ENCODE measurements at regions not wholly inside any gene's neighbourhood (a gene's known extent, or its start where the extent isn't known, plus 50 kb on each side); places are given as distances from the start of the nearest gene placed in this dataset.
"Not testable (repeated sequence)": the region's sequence is repeated elsewhere in the genome, so short reads cannot be mapped to it uniquely, and the experiment has no call there.

DNA sequence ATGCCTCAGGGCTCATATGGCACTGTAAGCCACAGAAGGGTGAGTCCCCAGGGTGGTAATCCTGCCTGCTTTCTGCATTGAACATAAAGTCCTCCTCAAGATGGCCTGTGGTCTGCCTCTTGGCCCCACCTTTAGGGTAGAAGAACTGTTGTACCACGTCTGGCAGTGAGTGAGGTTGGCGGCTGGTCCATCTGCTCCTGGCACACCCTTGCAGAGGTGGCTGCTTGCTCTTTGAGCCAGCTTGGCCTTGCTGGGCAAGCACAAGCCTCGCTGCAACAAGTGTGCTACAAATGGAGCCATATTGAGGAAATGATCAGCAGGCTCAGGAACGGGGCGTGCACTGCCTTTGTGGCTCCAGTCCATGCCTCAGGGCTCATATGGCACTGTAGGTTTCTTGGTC is 1524.0 kb upstream of the USP9Y start:
- H3K79me2 ChIP-seq (ENCODE audit: control insufficient read depth in 1 of 2, insufficient read depth in 2 of 2, low read length in 2 of 2); H4K8ac ChIP-seq (ENCODE audit: extremely low read depth, insufficient read depth, low read length); H4K91ac ChIP-seq (replicated peaks; ENCODE audit: insufficient read length, low read length); CTCF ChIA-PET (ENCODE audit: partially characterized antibody); H3K23ac ChIP-seq (ENCODE audit: insufficient read length); H2BK5ac ChIP-seq (ENCODE audit: low read depth, low read length); H3K4me3 ChIP-seq (ENCODE audit: extremely low read depth in 1 of 4, insufficient read depth in 2 of 4, low read depth in 3 of 4, low read length in 4 of 4); H3K36me3 ChIP-seq (ENCODE audit: control insufficient read depth in 2 of 4, insufficient read depth in 4 of 4, low read length in 3 of 4); H3K27ac ChIP-seq (ENCODE audit: low read depth, low read length); H3K79me1 ChIP-seq (ENCODE audit: low read depth, low read length); H4K5ac ChIP-seq (ENCODE audit: insufficient read length, low read depth, low read length); FAIRE-seq; H3K18ac ChIP-seq (ENCODE audit: extremely low read depth, low read length); H2BK20ac ChIP-seq (ENCODE audit: low read length); H4K20me1 ChIP-seq (replicated peaks in 1 of 2; ENCODE audit: control insufficient read depth in 1 of 2, insufficient read depth in 2 of 2, low read length in 2 of 2); H3K4me2 ChIP-seq (ENCODE audit: insufficient read depth in 1 of 2, low read depth in 2 of 2, low read length in 2 of 2); DNase-seq (ENCODE audit: low read depth in 1 of 2, low spot score in 2 of 2); H3K14ac ChIP-seq (ENCODE audit: insufficient read length); H2AK5ac ChIP-seq (ENCODE audit: low read depth, low read length); H3K23me2 ChIP-seq (ENCODE audit: low read depth, low read length); H2BK120ac ChIP-seq (replicated peaks; ENCODE audit: low read depth, low read length); H3K4me1 ChIP-seq (replicated peaks in 1 of 4; ENCODE audit: control insufficient read depth in 3 of 4, insufficient read depth in 4 of 4, low read length in 3 of 4); H3K9ac ChIP-seq (replicated peaks in 1 of 4; ENCODE audit: extremely low read depth in 1 of 4, low read depth in 3 of 4, low read length in 3 of 4); H3K56ac ChIP-seq (replicated peaks; ENCODE audit: insufficient read length, low read depth, low read length); H2BK15ac ChIP-seq (ENCODE audit: low read length); H2BK12ac ChIP-seq (ENCODE audit: low read depth, low read length); H3K4ac ChIP-seq (replicated peaks; ENCODE audit: insufficient read length, low read depth, low read length); H2AFZ ChIP-seq (ENCODE audit: low read length); H3K27me3 ChIP-seq (replicated peaks in 1 of 4; ENCODE audit: control insufficient read depth in 3 of 4, extremely low read depth in 1 of 4, insufficient read depth in 3 of 4, low read length in 3 of 4): not testable (repeated sequence)
- POLR2A ChIA-PET (ENCODE audit: partially characterized antibody), result interaction anchor here (0.7 kb wide), 1 partner anchor 77 kb away, joined by 3 read pairs; no protein-coding TSS in a partner anchor
- peaks cover 0 to 48% of the 10 kb centered on the region in 2 experiments; a peak in 2 of 4 replicates for H3K9me3 ChIP-seq (ENCODE audit: insufficient read depth in 2 of 2, low read depth in 1 of 2, low read length in 1 of 2)
- WGBS, 2 experiments (ENCODE audit: extremely low coverage in 1 of 2, insufficient coverage in 1 of 2, insufficient read length in 1 of 2, insufficient replicate concordance in 2 of 2, low coverage in 1 of 2, low lambda C conversion rate in 2 of 2, missing lambda C conversion rate in 1 of 2), result 61% methylated on average over 4 of the region's 5 CpGs; no CpG with 5 or more reads in 1 of the 2 experiments

DNA sequence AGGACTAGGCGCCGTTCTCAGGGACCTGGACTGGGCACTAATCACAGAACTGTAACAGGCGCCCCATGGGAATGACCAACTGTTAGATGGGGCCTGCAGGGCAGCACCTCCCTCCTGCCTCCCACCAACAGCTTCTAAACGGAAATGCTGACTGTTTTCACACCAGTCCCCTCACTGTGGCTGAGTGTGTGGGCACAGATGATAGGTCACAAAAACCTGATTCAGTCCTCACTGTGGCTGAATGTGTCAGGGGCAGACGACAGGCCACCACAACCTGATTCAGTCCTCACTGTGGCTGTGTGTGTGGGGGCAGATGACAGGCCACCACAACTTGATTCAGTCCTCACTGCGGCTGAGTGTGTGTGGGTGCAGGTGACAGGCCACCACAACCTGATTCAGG is 1499.9 kb upstream of the USP9Y start:
- H3K9ac ChIP-seq (replicated peaks in 1 of 4; ENCODE audit: extremely low read depth in 1 of 4, low read depth in 3 of 4, low read length in 3 of 4); CTCF ChIA-PET (ENCODE audit: partially characterized antibody); H3K27me3 ChIP-seq (replicated peaks in 1 of 4; ENCODE audit: control insufficient read depth in 3 of 4, extremely low read depth in 1 of 4, insufficient read depth in 3 of 4, low read length in 3 of 4); FAIRE-seq; H2BK15ac ChIP-seq (ENCODE audit: low read length); H2BK12ac ChIP-seq (ENCODE audit: low read depth, low read length); H3K23me2 ChIP-seq (ENCODE audit: low read depth, low read length); H3K23ac ChIP-seq (ENCODE audit: insufficient read length); H3K4ac ChIP-seq (replicated peaks; ENCODE audit: insufficient read length, low read depth, low read length); H2BK120ac ChIP-seq (replicated peaks; ENCODE audit: low read depth, low read length); DNase-seq (ENCODE audit: low read depth in 1 of 2, low spot score in 2 of 2); H2AFZ ChIP-seq (ENCODE audit: low read length); H3K79me2 ChIP-seq (ENCODE audit: control insufficient read depth in 1 of 2, insufficient read depth in 2 of 2, low read length in 2 of 2); H3K14ac ChIP-seq (ENCODE audit: insufficient read length); H3K36me3 ChIP-seq (ENCODE audit: control insufficient read depth in 2 of 4, insufficient read depth in 4 of 4, low read length in 3 of 4); H3K79me1 ChIP-seq (ENCODE audit: low read depth, low read length); H4K5ac ChIP-seq (ENCODE audit: insufficient read length, low read depth, low read length); H3K27ac ChIP-seq (ENCODE audit: low read depth, low read length); H2BK5ac ChIP-seq (ENCODE audit: low read depth, low read length); H3K18ac ChIP-seq (ENCODE audit: extremely low read depth, low read length); H2BK20ac ChIP-seq (ENCODE audit: low read length); H4K20me1 ChIP-seq (replicated peaks in 1 of 2; ENCODE audit: control insufficient read depth in 1 of 2, insufficient read depth in 2 of 2, low read length in 2 of 2); H3K4me2 ChIP-seq (ENCODE audit: insufficient read depth in 1 of 2, low read depth in 2 of 2, low read length in 2 of 2); H4K91ac ChIP-seq (replicated peaks; ENCODE audit: insufficient read length, low read length); H2AK5ac ChIP-seq (ENCODE audit: low read depth, low read length); POLR2A ChIA-PET (ENCODE audit: partially characterized antibody); H3K4me3 ChIP-seq (ENCODE audit: extremely low read depth in 1 of 4, insufficient read depth in 2 of 4, low read depth in 3 of 4, low read length in 4 of 4); H4K8ac ChIP-seq (ENCODE audit: extremely low read depth, insufficient read depth, low read length); H3K56ac ChIP-seq (replicated peaks; ENCODE audit: insufficient read length, low read depth, low read length); H3K4me1 ChIP-seq (replicated peaks in 1 of 4; ENCODE audit: control insufficient read depth in 3 of 4, insufficient read depth in 4 of 4, low read length in 3 of 4): not testable (repeated sequence)
- 58% methylated on average over 5 of the region's 6 CpGs; no CpG with 5 or more reads in 1 of the 2 experiments for WGBS, 2 experiments (ENCODE audit: extremely low coverage in 1 of 2, insufficient coverage in 1 of 2, insufficient read length in 1 of 2, insufficient replicate concordance in 2 of 2, low coverage in 1 of 2, low lambda C conversion rate in 2 of 2, missing lambda C conversion rate in 1 of 2)
- peaks cover 3 to 22% of the 10 kb centered on the region in 2 experiments; a peak in 3 of 4 replicates for H3K9me3 ChIP-seq (ENCODE audit: insufficient read depth in 2 of 2, low read depth in 1 of 2, low read length in 1 of 2)

All from H1 (cell line).